ENCODE measurements at regions not wholly inside any gene's neighbourhood (a gene's known extent, or its start where the extent isn't known, plus 50 kb on each side); places are given as distances from the start of the nearest gene placed in this dataset.

DNA sequence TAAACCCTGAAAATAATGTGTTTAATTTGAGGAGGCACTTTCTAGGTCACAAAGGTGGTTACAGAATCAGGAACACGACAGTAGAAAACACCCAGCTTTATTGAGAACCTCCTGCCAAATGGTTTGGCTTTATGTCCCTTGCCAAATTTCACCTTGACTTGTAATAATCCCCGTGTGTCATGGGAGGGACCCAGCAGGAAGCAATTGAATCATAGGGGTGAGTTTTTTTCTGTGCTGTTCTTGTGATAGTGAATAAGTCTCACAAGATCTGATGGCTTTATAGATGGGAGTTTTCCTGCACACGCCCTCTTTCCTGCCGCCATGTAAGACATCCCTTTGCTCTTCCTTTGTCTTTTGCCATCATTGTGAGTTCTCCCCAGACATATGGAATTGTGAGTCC, 193.8 kb upstream of the KLF6 start:
- H3K27ac ChIP-seq = no peak overlapping the region
- H3K4me3 ChIP-seq = no peak overlapping the region
- DNase-seq (no peak), ATAC-seq (no peak)
- no peaks in the 10 kb centered on the region for H3K27me3 ChIP-seq
- H3K36me3 ChIP-seq = no peaks in the 10 kb centered on the region
- TF ChIP-seq CTCF (IDR thresholded peaks at IDR 0.05) = no peak
- H3K4me1 ChIP-seq = peaks cover 0 to 8% of the 10 kb centered on the region in 2 donors
- H3K9me3 ChIP-seq = peaks cover 0 to 4% of the 10 kb centered on the region in 2 donors
- intact Hi-C loops (cut with DNase I) = no loop called here

DNA sequence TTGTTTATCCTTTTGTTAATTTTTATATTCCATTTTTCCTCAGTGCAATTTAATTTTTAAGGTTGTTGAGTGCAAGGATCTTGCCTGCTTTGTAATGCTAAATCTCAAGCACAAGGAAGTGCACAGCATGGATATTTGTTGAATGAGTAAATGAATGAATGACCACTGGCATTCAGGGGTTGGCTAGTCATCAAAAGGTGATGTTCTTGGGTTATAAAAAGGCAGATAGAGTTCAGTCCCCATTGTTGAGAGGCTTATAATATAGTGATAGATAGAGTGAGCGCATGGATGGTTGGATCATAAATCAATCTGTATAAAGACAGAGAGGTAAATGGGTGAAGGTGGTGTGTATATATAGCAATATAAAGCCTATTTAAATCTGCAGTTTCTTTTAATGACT, 193.2 kb upstream of the KLF6 start:
- peaks cover 0 to 4% of the 10 kb centered on the region in 2 donors for H3K9me3 ChIP-seq
- no peak for DNase-seq
- ATAC-seq = no peak
- TF ChIP-seq CTCF (IDR thresholded peaks at IDR 0.05) = no peak
- peaks cover 0 to 10% of the 10 kb centered on the region in 2 donors for H3K4me1 ChIP-seq
- no peaks in the 10 kb centered on the region for H3K27me3 ChIP-seq
- H3K36me3 ChIP-seq = no peaks in the 10 kb centered on the region
- intact Hi-C loops (cut with DNase I) = no loop called here
- no peak overlapping the region for H3K4me3 ChIP-seq
- H3K27ac ChIP-seq = no peak overlapping the region

DNA sequence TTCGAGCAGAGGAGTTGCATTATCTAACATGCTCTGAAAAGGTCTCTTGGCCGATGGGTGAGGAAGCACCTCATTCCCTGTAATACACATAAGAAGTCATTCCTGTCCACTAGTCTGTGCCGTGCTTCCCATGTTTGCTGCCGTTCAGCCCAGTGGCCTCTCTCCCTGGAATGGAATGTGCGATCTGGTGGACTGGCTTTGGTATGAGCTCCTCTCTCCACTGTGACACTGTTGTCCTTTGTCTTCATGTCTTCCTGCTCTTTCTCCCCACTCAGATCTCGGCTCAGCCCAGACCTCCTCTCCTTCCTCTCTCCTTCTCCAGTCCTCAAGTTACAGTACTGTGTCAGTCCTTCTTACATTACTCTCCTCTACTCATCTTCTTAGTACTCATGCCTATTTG, 192.8 kb upstream of the KLF6 start:
- Histone ChIP-seq H3K4me1 (peaks cover 0 to 14% of the 10 kb centered on the region in 2 donors), H3K27ac (no peak overlapping the region), H3K36me3 (no peaks in the 10 kb centered on the region), H3K27me3 (no peaks in the 10 kb centered on the region), H3K9me3 (peaks cover 0 to under 1% of the 10 kb centered on the region in 2 donors), H3K4me3 (no peak overlapping the region)
- no peak for TF ChIP-seq CTCF (IDR thresholded peaks at IDR 0.05)
- ATAC-seq (no peak), DNase-seq (no peak)
- intact Hi-C loops (cut with DNase I) = no loop called here

DNA sequence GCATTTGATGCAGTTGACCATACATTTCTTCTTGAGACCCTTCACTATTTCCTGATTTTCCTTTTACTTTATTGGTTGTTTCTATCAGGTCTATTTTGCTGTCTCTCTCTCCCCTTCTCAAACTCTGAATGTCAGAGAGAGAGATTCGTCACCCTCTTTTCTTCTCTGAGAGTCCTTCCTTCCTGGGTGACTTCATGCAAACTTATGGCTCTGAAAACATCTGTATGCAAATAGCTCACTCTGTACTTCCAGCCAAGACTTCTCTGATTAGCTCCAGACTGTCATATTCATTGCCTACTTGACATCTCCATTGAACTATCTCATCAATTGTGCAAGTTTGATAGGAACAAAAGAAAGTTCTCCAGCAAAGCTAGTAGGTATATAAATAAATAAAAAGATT, 191.7 kb upstream of the KLF6 start:
- no peak overlapping the region for H3K27ac ChIP-seq
- peaks cover 0 to 15% of the 10 kb centered on the region in 2 donors for H3K4me1 ChIP-seq
- intact Hi-C loops (cut with DNase I) = no loop called here
- no peak for ATAC-seq
- no peaks in the 10 kb centered on the region for H3K36me3 ChIP-seq
- no peak overlapping the region for H3K4me3 ChIP-seq
- H3K27me3 ChIP-seq = no peaks in the 10 kb centered on the region
- DNase-seq = no peak
- no peak for TF ChIP-seq CTCF (IDR thresholded peaks at IDR 0.05)
- no peaks in the 10 kb centered on the region for H3K9me3 ChIP-seq

GRCh38 chr10:3976171-3976570, 191.2 kb upstream of the KLF6 start:
- Histone ChIP-seq H3K9me3 (no peaks in the 10 kb centered on the region), H3K36me3 (no peaks in the 10 kb centered on the region), H3K4me1 (peaks cover 0 to 12% of the 10 kb centered on the region in 2 donors), H3K27me3 (no peaks in the 10 kb centered on the region), H3K27ac (no peak overlapping the region), H3K4me3 (no peak overlapping the region)
- no peak for TF ChIP-seq CTCF (IDR thresholded peaks at IDR 0.05)
- no peak for ATAC-seq
- DNase-seq = no peak
- intact Hi-C loops (cut with DNase I) = no loop called here

All from left lung (tissue), 4 donors.